HG03575 (cell line): ENCODE measurements at regions not wholly inside any gene's neighbourhood (a gene's known extent, or its start where the extent isn't known, plus 50 kb on each side); places are given as distances from the start of the nearest gene placed in this dataset.
"Not testable (repeated sequence)": the region's sequence is repeated elsewhere in the genome, so short reads cannot be mapped to it uniquely, and the experiment has no call there.

Experiments
- ATAC-seq: cut with Tn5 transposase; IDR thresholded peaks from one replicate; pipeline ENCODE4 v1.9.1; 2021; ENCODE audit not compliant: unreplicated experiment, insufficient number of reproducible peaks, low FRiP score; ENCODE audit errors: extremely low read depth

GRCh38 chr1:78715181-78715661 lies 65.6 kb downstream of the IFI44 start:
- no peak for ATAC-seq

GRCh38 chr1:78716186-78716585 lies 66.6 kb downstream of the IFI44 start:
- no peak for ATAC-seq

GRCh38 chr1:78718566-78718965 lies 68.9 kb downstream of the IFI44 start:
- ATAC-seq: no peak

- ATAC-seq: no peak
These were observed 71.5 kb downstream of the IFI44 start for GRCh38 chr1:78721136-78721535.

GRCh38 chr1:78722105-78722504 lies 72.5 kb downstream of the IFI44 start:
- ATAC-seq: no peak

GRCh38 chr1:78722521-78722920 lies 72.9 kb downstream of the IFI44 start:
- ATAC-seq: no peak

- ATAC-seq: no peak
These were observed 73.3 kb downstream of the IFI44 start for GRCh38 chr1:78722947-78723346.

- no peak for ATAC-seq
These were observed 77.1 kb downstream of the IFI44 start for GRCh38 chr1:78726686-78727085.

GRCh38 chr1:78728359-78728758 lies 78.7 kb downstream of the IFI44 start:
- ATAC-seq: no peak

- no peak for ATAC-seq
These were observed 80.4 kb downstream of the IFI44 start for GRCh38 chr1:78730054-78730453.

- ATAC-seq: no peak
These were observed 82.0 kb downstream of the IFI44 start for GRCh38 chr1:78731674-78732073.

GRCh38 chr1:78737241-78737640 lies 87.6 kb downstream of the IFI44 start:
- no peak for ATAC-seq

GRCh38 chr1:78743626-78744025 lies 94.0 kb downstream of the IFI44 start:
- no peak for ATAC-seq

GRCh38 chr1:78745111-78745510 lies 95.5 kb downstream of the IFI44 start:
- ATAC-seq: no peak

- ATAC-seq: not testable (repeated sequence)
These were observed 104.0 kb downstream of the IFI44 start for GRCh38 chr1:78753679-78754078.

GRCh38 chr1:78755986-78756385 lies 106.4 kb downstream of the IFI44 start:
- ATAC-seq: no peak

GRCh38 chr1:78758506-78758905 lies 108.9 kb downstream of the IFI44 start:
- no peak for ATAC-seq

GRCh38 chr1:78759881-78760280 lies 110.2 kb downstream of the IFI44 start:
- ATAC-seq: no peak

- no peak for ATAC-seq
These were observed 111.2 kb downstream of the IFI44 start for GRCh38 chr1:78760858-78761257.

- ATAC-seq: no peak
These were observed 112.5 kb downstream of the IFI44 start for GRCh38 chr1:78762113-78762512.

GRCh38 chr1:78765489-78765888 lies 115.9 kb downstream of the IFI44 start:
- ATAC-seq: no peak

GRCh38 chr1:78779831-78780230 lies 130.2 kb downstream of the IFI44 start:
- ATAC-seq: no peak
